GM23248 (cell line): ENCODE measurements at regions not wholly inside any gene's neighbourhood (a gene's known extent, or its start where the extent isn't known, plus 50 kb on each side); places are given as distances from the start of the nearest gene placed in this dataset.

Experiments used
- EZH2 ChIP-seq: fragments of 200-600 bp; sonication (generic); IDR thresholded peaks from 2 replicates; pipeline ENCODE4 v1.6.1; 2018; ENCODE audit warnings: antibody characterized with exemption, mild to moderate bottlenecking; ENCODE audit not compliant: insufficient read depth, poor library complexity, severe bottlenecking
- EZH2phosphoT487 ChIP-seq: fragments of 200-600 bp; sonication (generic); IDR thresholded peaks from 2 replicates; pipeline ENCODE4 v1.6.1; 2018; ENCODE audit warnings: antibody characterized with exemption, moderate library complexity, mild to moderate bottlenecking, low read depth; ENCODE audit not compliant: insufficient read depth

- no peak for TF ChIP-seq EZH2
- TF ChIP-seq EZH2phosphoT487: no peak
These were observed 516.8 kb upstream of the PROK2 start for GRCh38 chr3:72301779-72302178.
